A673 (cell line): ENCODE measurements at regions not wholly inside any gene's neighbourhood (a gene's known extent, or its start where the extent isn't known, plus 50 kb on each side); places are given as distances from the start of the nearest gene placed in this dataset.

Experiments
- BruUV-seq: library from RNA; stranded (reverse); fragments of 400-500 nt; replicated peaks from 2 replicates; lab custom pipeline; 2021; lab: Mats Ljungman, UMichigan
- CTCF ChIA-PET: fragments of 300-600 bp; sonication (Branson Sonifier 250); formaldehyde crosslinking; loops from one replicate; lab custom pipeline; 2022; ENCODE audit warnings: antibody characterized with exemption; lab: Charles Lee
- POLR2A ChIA-PET: fragments of 300-600 bp; sonication (Branson Sonifier 250); formaldehyde crosslinking; loops from one replicate; lab custom pipeline; 2022; ENCODE audit warnings: antibody characterized with exemption; ENCODE audit not compliant: low non-redundant PET; lab: Charles Lee
- DNase-seq: peaks from one replicate; pipeline ENCODE4 v3.0.0-alpha.2; 2015; ENCODE audit warnings: low spot score
- H3K27ac ChIP-seq: fragments of 200-600 bp; sonication (generic); 2 replicates; pipeline ENCODE4 v1.5.1; 2016; ENCODE audit warnings: mixed run types, low read depth, mild to moderate bottlenecking, mixed read lengths, antibody characterized with exemption, low read length; ENCODE audit not compliant: poor library complexity, severe bottlenecking
- H3K27me3 ChIP-seq: fragments of 200-600 bp; sonication (generic); replicated peaks from 2 replicates; pipeline ENCODE4 v1.6.1; 2017; ENCODE audit warnings: mixed run types, low read depth, mild to moderate bottlenecking, mixed read lengths, antibody characterized with exemption, low read length; ENCODE audit not compliant: insufficient read depth, poor library complexity
- H3K36me3 ChIP-seq: fragments of 200-600 bp; sonication (generic); 2 replicates; pipeline ENCODE4 v1.6.1; 2016; ENCODE audit warnings: mixed run types, mild to moderate bottlenecking, mixed read lengths, antibody characterized with exemption, low read length; ENCODE audit not compliant: insufficient read depth, poor library complexity, severe bottlenecking
- H3K4me1 ChIP-seq: fragments of 200-600 bp; sonication (generic); 2 replicates; pipeline ENCODE4 v1.6.1; 2017; ENCODE audit warnings: mixed run types, mild to moderate bottlenecking, mixed read lengths, antibody characterized with exemption, low read length; ENCODE audit not compliant: insufficient read depth, poor library complexity, severe bottlenecking
- H3K4me3 ChIP-seq: fragments of 200-600 bp; sonication (generic); 2 replicates; pipeline ENCODE4 v1.5.1; 2016; ENCODE audit warnings: low read depth, mixed run types, mild to moderate bottlenecking, mixed read lengths, low read length; ENCODE audit not compliant: poor library complexity, severe bottlenecking
- H3K9me3 ChIP-seq: fragments of 200-600 bp; sonication (generic); 2 replicates; pipeline ENCODE4 v1.6.1; 2016; ENCODE audit warnings: mixed run types, low read depth, mild to moderate bottlenecking, mixed read lengths, antibody characterized with exemption, low read length; ENCODE audit not compliant: poor library complexity, severe bottlenecking
- CTCF ChIP-seq: fragments of 300-800, 200-600 bp; sonication (generic); conservative IDR thresholded peaks from 2 replicates; pipeline ENCODE4 v1.5.1; 2017; ENCODE audit warnings: low read depth, mild to moderate bottlenecking, antibody characterized with exemption, low read length, moderate library complexity, mixed read lengths
- EZH2 ChIP-seq: fragments of 200-600 bp; sonication (generic); IDR thresholded peaks from 2 replicates; pipeline ENCODE4 v1.6.1; 2017; ENCODE audit warnings: borderline replicate concordance, low read depth, mild to moderate bottlenecking, mixed read lengths, antibody characterized with exemption, low read length; ENCODE audit not compliant: poor library complexity, severe bottlenecking
- intact Hi-C: fragments of 100-400 bp; cut with micrococcal nuclease; formaldehyde crosslinking; loops from one replicate; pipeline ENCODE4 v1.10.0; 2022; ENCODE audit not compliant: unreplicated experiment

- Histone ChIP-seq H3K27ac (no peak overlapping the region), H3K9me3 (no peaks in the 10 kb centered on the region), H3K4me3 (no peak overlapping the region), H3K4me1 (no peaks in the 10 kb centered on the region), H3K36me3 (no peaks in the 10 kb centered on the region), H3K27me3 (no peaks in the 10 kb centered on the region)
- DNase-seq: no peak
- ChIA-PET POLR2A (no interaction called here), CTCF (no interaction called here)
- no TSS peak for BruUV-seq
- TF ChIP-seq CTCF (no peak), EZH2 (no peak)
- intact Hi-C loops: no loop called here
These were observed 67.6 kb upstream of the DTNBP1 start for GRCh38 chr6:15730442-15730841.

GRCh38 chr6:15722731-15723130 lies 59.9 kb upstream of the DTNBP1 start:
- peaks cover 3% of the 10 kb centered on the region for H3K9me3 ChIP-seq
- intact Hi-C loops: no loop called here
- H3K4me1 ChIP-seq: no peaks in the 10 kb centered on the region
- no peaks in the 10 kb centered on the region for H3K27me3 ChIP-seq
- TF ChIP-seq EZH2: no peak
- TF ChIP-seq CTCF: no peak
- POLR2A ChIA-PET: no interaction called here
- CTCF ChIA-PET: no interaction called here
- BruUV-seq: no TSS peak
- H3K27ac ChIP-seq: no peak overlapping the region
- H3K4me3 ChIP-seq: no peak overlapping the region
- H3K36me3 ChIP-seq: no peaks in the 10 kb centered on the region
- no peak for DNase-seq

- Histone ChIP-seq H3K4me1 (no peaks in the 10 kb centered on the region), H3K36me3 (no peaks in the 10 kb centered on the region), H3K27me3 (no peaks in the 10 kb centered on the region), H3K9me3 (peaks cover 3% of the 10 kb centered on the region), H3K4me3 (no peak overlapping the region), H3K27ac (no peak overlapping the region)
- TF ChIP-seq EZH2: no peak
- TF ChIP-seq CTCF: no peak
- intact Hi-C loops: no loop called here
- CTCF ChIA-PET: no interaction called here
- DNase-seq: no peak
- BruUV-seq: no TSS peak
- POLR2A ChIA-PET: no interaction called here
These were observed 54.1 kb upstream of the DTNBP1 start for GRCh38 chr6:15716889-15717288.
